ENCODE measurements at regions not wholly inside any gene's neighbourhood (a gene's known extent, or its start where the extent isn't known, plus 50 kb on each side); places are given as distances from the start of the nearest gene placed in this dataset.
A peak's percentile ranks its signal among the peaks of the same experiment; 100 is the strongest.

DNA sequence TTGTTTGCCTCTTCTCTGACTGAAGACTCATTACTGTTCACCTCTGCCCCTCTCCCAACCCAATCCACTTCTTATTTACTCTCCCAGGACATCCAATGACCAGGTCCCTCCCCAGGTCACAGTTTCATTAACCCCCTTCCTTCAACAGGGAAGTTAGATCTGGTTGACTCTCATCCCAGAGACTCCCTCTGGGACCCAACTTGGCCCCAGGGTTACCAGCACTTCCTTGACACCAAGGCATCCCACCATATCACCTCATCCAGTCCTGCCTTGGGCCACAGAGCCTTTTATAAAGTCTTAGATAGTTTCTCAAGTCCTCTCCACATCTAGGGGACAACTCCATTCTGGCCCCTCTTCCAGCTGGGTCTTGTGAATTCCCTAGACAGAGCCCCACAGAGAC, 470.6 kb upstream of the TSHZ3 start:
- no peak overlapping the region for H3K27ac ChIP-seq
- no peaks in the 10 kb centered on the region for H3K4me1 ChIP-seq
- ATAC-seq (no peak), DNase-seq (no peak)
- no peaks in the 10 kb centered on the region for H3K36me3 ChIP-seq
- no peaks in the 10 kb centered on the region for H3K27me3 ChIP-seq
- H3K9me3 ChIP-seq, result no peaks in the 10 kb centered on the region
- TF ChIP-seq, protein P1, sequence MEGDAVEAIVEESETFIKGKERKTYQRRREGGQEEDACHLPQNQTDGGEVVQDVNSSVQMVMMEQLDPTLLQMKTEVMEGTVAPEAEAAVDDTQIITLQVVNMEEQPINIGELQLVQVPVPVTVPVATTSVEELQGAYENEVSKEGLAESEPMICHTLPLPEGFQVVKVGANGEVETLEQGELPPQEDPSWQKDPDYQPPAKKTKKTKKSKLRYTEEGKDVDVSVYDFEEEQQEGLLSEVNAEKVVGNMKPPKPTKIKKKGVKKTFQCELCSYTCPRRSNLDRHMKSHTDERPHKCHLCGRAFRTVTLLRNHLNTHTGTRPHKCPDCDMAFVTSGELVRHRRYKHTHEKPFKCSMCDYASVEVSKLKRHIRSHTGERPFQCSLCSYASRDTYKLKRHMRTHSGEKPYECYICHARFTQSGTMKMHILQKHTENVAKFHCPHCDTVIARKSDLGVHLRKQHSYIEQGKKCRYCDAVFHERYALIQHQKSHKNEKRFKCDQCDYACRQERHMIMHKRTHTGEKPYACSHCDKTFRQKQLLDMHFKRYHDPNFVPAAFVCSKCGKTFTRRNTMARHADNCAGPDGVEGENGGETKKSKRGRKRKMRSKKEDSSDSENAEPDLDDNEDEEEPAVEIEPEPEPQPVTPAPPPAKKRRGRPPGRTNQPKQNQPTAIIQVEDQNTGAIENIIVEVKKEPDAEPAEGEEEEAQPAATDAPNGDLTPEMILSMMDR (IDR thresholded peaks at IDR 0.05), result no peak
- H3K4me3 ChIP-seq, result no peak overlapping the region
- intact Hi-C loops (cut with DNase I), result no loop called here

DNA sequence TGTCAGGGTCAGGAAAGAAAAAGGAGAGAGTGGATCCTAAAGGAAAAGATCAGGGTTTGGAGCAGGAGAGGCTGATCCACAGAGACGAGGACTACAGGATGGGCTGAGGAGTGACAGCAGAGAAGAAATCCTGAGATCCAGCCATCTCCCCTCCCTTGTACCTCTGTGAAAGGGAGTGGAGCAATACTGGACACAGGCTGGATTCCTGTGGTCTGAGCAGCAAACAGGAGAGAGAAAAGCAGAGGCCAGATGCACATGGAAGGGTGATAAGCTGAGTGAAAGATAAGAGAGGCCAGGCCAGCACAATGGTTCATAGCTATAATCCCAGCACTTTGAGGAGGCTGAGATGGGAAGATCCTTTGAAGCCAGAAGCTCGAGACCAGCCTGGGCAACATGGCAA, 472.1 kb upstream of the TSHZ3 start:
- no peak overlapping the region for H3K27ac ChIP-seq
- no peaks in the 10 kb centered on the region for H3K36me3 ChIP-seq
- H3K4me1 ChIP-seq, result no peaks in the 10 kb centered on the region
- TF ChIP-seq, protein P1 (IDR thresholded peaks at IDR 0.05), result no peak
- H3K4me3 ChIP-seq, result no peak overlapping the region
- intact Hi-C loops (cut with DNase I), result no loop called here
- ATAC-seq (no peak), DNase-seq (no peak)
- H3K9me3 ChIP-seq, result no peaks in the 10 kb centered on the region
- H3K27me3 ChIP-seq, result no peaks in the 10 kb centered on the region

DNA sequence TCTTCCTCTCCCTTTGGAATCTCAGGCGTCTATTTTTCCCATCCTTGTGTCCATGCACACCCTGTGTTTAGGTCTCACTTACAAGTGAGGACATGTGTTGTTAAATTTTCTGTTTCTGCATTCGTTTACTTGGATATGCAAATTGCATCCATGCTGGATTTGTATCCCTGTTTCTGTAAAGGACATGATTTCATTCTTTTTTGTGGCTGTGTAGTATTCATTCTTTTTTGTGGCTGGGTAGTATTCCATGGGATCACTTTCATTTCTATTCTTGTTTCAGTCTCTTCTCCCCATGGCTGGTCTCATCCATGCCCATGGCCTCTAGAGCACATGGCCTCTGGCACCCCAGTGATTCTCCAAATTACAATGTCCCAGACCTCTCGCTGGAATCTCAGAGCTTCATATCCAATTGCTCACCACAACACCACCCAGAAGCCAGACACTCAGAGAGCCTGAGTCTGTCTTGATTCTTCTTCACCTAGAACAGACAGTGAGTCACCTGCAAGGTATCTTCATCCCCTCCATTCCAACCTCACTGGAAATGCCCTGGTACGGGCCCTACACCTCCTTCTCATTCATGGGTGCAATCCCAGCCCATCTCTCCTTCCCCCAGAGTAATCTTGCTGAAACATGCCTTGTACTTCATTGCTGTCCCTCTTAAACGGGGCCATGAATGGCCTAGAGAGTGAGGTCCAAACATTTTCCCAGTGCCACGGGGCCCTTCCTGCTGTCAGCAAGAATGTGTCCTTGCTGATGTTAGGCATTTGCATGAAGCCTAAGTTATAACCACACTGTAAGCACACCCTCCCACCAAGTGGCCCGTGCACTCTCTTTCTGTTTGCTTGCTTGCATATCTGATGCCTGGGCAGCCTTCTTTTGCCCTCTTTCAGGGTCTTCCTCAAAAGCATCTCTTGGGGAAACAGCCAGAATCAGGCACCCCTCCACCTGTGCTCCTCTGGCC, 476.2 kb upstream of the TSHZ3 start:
- TF ChIP-seq, protein P1 (IDR thresholded peaks at IDR 0.05), result no peak
- Histone ChIP-seq H3K4me3 (no peak overlapping the region), H3K9me3 (no peaks in the 10 kb centered on the region), H3K36me3 (no peaks in the 10 kb centered on the region), H3K27ac (no peak overlapping the region), H3K4me1 (no peaks in the 10 kb centered on the region), H3K27me3 (no peaks in the 10 kb centered on the region)
- intact Hi-C loops (cut with DNase I), result no loop called here
- ATAC-seq, result no peak
- DNase-seq, result no peak

DNA sequence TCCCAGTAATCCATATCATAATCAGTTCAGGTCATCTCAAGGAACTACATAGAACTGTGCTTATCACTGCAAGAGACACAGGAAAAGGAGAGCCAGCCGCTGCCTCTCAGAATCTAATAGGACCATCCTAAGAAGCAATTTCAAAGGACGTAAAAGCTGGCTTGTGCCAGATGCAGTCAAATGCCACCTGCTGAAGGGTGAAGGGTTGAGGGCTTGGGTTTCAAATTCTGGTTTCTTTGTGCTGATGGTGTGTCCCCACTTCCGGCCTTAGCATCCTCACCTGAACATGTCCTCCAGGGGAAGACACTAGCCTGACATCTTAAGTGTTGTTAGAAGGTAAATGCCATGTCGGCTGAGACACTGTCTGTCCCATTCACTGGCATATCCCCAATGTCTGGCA, 477.1 kb upstream of the TSHZ3 start:
- Histone ChIP-seq H3K4me1 (no peaks in the 10 kb centered on the region), H3K36me3 (no peaks in the 10 kb centered on the region), H3K9me3 (peaks cover 0 to 2% of the 10 kb centered on the region in 2 donors), H3K4me3 (no peak overlapping the region), H3K27me3 (no peaks in the 10 kb centered on the region), H3K27ac (no peak overlapping the region)
- DNase-seq (no peak), ATAC-seq (no peak)
- intact Hi-C loops (cut with DNase I), result no loop called here
- TF ChIP-seq, protein P1 (IDR thresholded peaks at IDR 0.05), result no peak

DNA sequence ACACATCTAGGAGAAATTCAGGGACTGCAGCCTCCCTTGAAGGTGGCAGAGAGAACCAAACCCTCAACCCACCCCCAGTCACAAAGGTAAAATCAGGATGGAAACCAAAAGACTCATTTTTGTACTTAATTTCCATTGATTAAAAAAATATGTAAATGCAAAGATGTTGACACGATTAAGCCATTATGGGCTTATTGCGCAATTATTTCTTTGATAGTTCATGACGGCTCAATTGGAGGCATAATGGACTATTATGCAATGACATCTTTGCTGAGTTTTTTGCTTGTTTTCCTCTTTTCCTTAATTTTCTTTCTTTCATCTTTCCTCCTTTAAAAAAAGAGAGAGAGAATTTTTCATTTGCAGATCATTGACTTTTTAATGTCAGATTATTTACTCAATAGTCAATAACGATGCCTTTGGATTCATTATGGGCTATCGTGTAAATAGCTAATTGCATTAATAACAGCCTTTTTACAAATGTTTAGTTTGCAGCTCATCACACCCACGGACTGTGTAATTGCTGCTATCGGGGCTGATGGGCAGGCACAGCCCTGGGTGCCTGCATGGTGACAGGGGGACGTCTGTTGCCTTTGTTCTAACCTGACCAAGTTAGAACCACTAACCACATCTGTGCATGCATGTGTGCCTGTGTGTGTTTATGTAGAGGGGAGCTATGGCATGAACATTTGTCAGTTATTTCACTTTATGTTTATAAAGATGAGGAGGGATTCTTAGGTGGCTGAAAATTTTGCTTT, 482.4 kb upstream of the TSHZ3 start:
- no peak for ATAC-seq
- TF ChIP-seq, protein P1 (IDR thresholded peaks at IDR 0.05), result no peak
- H3K36me3 ChIP-seq, result no peaks in the 10 kb centered on the region
- no peak overlapping the region for H3K4me3 ChIP-seq
- peaks cover 0 to 19% of the 10 kb centered on the region in 2 donors for H3K9me3 ChIP-seq
- H3K4me1 ChIP-seq, result no peaks in the 10 kb centered on the region
- H3K27ac ChIP-seq, result no peak overlapping the region
- peak in 1 of 4 donors; percentile 35 for DNase-seq
- intact Hi-C loops (cut with DNase I), result no loop called here
- H3K27me3 ChIP-seq, result no peaks in the 10 kb centered on the region
